HG02981 (cell line): ENCODE measurements at regions not wholly inside any gene's neighbourhood (a gene's known extent, or its start where the extent isn't known, plus 50 kb on each side); places are given as distances from the start of the nearest gene placed in this dataset.

ENCODE experiments used
- ATAC-seq: cut with Tn5 transposase; IDR thresholded peaks from one replicate; pipeline ENCODE4 v1.9.1; 2021; ENCODE audit warnings: mild to moderate bottlenecking, moderate library complexity; ENCODE audit not compliant: unreplicated experiment

DNA sequence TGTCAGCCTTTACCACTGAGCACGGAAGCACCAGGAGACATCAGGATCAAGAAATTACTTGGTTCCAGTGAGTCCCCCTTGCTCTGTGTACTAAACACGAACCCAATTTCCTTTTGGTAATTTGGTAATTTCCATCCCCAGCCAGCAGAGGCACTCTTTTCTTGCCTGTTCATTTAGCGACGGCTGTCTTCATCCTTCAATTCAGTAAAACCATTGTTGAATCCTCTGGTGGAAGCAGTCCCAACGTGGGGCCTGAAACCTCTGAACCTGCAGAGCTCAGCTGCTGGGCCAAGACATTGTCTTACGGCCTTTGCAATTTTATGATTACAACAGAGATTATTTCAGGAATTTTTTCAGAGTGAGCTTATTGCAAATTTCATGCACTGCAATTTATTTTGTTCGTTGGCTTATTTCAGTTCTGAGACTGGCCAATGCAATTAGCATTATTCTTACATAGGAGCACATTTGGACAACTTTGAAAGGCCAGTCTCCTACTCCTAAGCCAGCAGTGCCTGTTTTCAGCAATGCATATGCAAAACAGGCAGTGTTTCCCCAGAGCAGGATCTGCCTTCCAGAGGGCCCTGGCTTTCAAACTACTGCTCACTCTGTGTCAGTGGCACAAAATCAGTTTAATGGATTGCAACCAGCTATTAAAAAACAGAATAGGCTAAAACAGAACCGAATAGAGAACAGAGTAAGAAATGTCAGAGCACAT is 372.9 kb upstream of the TMEM132C start:
- ATAC-seq: no peak

DNA sequence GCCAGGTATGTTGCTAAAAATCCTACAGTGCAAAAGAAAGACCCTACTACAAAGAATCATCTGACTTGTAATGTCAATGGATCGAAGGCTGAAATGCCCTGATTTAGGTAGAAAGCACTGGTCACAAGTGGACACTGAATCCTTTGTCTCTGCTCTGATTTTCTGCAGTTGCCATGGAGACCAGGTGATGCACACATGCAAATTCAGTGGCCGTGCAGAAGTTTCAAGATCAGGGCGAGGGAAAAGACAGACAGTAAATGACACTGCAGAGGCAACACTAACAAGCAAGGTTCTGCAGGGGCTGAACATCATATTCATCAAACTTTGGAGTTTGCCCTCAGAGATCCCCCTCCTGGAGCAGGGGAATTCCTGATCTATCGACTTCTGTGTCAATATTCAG is 370.3 kb upstream of the TMEM132C start:
- ATAC-seq: no peak

DNA sequence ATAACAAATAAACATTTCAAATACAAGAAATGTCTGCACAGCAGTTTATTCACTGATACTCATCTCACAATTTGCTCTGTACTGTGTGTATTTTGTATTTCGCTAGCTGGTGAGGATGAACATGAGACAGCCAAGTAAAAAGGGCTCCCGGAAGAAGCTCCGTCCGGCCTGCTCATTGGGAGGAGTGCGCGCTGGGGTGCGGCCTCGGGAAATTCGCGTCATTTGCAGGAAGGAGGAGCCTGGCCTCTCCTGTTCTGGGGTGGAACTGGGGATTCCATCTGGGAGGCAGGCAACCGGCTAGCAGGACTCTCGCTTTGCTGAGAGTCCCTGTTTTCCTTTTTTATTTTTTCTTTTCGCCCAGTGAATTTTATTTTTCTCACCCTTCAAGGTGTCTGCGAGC is 368.4 kb upstream of the TMEM132C start:
- no peak for ATAC-seq

DNA sequence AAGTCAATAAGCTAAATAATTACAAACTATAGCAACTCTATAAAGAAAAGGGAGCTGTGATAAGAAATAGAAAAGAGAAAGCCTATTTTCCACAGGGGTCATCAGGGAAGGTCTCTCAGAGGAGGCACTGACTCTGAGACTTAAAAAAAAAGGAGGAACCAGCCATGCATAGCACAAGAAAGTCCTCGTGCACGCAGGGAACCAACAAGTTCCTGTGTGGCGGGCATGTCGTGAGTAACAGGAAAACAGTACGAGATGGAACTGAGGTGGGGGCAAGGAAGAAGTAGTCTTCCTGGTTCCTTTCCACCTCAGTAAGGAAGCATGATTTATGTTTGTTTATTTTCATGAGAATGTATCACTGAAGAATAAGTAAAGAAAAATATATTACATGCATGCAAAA is 367.0 kb upstream of the TMEM132C start:
- no peak for ATAC-seq

DNA sequence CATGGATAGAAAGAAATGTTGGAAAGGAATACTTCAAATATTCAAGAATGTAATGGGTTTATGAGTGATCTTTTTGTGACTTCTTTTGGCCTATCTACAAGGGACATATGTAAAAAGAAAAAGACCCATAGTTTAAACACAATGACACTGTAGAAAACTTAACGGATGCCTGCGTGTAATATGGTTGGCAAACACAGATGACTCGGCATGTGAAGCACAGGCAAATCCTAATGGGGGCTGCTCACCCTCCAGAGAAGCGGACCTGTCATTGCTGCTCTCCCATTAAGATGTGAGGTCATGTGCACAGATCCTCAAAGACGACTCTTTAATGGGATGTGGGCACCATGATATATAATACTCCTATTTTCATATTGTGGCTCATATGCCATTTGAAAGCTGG is 366.6 kb upstream of the TMEM132C start:
- no peak for ATAC-seq

DNA sequence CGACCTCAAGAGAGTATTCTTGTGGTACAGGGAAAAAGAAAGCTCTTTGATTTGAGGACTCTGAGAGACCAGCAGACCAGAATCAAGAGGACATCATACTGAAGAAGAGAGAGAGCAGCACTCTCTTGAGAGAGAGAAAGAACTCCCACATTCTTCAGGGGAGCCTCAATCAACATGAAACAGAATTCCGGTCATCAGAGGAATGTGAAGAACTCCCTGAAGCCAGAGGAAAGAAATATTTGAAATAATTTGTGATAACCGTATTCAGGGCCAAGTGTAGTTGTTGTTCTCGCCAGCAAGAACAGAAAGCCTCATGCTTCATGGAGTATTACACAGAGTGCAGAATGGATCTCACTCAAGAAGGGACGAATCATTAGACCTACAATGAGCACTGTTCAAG is 363.8 kb upstream of the TMEM132C start:
- no peak for ATAC-seq

DNA sequence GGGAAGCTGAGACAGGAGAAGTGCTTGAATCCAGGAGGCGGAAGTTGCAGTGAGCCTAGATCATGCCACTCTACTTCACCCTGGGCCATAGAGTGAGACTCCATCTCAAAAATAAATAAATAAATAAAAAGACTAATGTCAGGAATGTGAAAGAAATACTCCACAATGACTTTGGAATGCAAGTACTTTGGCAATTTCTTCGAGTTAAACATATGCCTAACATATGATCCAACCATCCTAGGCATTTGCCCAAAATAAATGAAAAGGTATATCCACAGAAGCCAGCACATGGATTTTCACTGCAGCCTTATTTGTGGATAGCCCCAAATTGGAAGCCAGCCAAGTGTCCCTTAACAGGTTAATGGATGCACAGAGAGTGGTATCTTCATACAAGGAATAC is 357.9 kb upstream of the TMEM132C start:
- no peak for ATAC-seq

DNA sequence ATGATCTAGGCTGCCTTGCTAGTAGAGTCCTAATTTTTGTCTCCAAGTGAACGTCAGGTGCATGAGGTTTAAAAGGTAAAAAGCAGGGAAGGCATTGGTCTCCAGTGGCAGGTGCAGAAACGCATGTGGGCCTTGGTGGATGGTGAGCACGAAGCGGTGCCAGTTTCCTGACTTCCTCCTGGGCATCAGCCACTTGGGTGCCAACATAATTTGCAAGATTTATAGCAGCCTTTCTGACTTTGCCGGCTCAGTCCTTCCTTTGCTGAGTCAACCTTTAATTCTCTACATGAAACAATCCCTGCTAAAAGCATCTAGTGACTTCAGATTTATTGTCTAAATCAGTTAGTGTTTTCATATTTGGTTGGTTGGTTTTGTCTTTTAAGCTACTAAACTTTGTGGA is 355.7 kb upstream of the TMEM132C start:
- no peak for ATAC-seq

DNA sequence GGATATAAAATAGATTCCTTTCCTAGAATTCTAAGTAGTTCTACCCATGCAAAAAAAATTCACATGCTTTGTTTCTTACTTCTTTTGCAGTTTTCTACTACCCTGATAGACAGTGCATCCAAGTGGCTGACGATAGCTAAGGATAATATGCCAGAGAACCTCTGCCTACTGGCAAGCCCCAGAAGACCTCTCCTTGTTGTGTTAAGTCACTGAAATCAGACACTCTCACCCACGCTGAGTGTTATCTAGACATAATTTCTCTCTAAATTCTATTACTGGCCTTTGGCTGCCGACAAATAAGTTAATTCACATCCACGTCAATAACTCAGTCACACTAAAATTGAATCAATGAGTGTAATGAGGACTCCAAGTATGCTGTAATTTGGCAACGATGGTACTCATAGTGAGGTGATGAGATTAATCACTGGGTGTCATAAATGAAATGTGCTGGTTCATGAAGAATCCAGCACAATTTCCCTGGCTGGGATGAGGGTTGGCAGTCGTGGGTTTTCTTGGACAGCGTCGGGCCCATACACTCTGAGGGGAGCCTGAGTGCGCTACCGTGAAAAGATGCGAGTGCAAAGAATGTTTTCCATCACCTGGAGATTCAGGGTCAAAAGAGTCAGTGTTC is 354.8 kb upstream of the TMEM132C start:
- no peak for ATAC-seq

DNA sequence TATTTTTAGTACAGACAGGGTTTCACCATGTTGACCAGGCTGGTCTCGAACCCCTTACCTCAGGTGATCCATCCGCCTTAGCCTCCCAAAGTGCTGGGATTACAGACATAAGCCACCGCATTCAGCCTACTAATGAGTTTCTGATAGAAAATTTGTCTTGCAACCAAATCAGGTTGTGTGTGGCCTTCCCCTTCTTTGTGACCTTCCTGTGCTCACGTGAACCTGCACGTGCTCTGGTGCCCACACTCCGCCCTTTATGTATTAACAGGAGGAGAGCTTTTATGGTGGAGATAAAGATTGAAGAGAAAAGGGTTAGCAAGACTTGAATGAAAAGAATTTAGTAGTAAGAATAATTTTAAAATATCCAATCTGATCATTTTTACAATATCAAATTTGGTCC is 343.5 kb upstream of the TMEM132C start:
- ATAC-seq: no peak

DNA sequence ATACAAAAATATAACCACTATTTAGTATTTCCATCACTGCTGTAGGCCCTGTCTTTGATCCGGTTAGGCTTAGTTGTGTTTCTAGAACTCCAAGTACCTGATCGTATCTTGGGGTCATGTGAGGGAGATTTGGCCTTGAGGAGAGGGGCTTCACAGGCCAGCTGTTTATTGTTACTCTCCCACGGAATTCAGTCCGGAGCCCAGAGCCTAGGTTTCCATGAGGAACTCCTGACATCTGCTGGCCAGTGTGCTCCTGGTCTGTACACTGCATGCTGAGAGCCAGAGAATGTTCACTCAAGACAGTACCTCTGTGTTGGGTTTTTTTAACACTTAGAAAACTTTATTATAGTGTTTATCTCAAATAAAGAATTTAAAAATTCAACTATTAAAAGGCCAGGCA is 341.0 kb upstream of the TMEM132C start:
- ATAC-seq: no peak

DNA sequence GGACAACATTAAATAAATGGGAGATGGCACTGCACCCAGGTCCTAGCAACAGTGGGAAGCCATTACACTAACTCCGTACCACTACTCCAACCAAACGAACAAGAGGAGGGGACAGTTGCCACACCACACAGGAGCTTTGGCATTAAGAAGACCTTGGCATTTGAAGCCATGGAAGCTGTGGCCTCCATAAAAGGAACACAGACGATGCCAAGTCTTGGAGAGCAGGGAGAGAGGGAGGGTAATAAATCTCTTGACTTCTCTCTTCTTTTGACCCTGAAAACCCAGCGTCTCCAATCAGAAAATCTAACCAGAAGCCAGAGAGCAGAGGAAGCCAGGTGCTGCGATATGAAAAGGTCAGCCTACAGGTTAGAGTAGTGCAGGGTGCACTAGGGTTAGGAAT is 338.8 kb upstream of the TMEM132C start:
- ATAC-seq: no peak

DNA sequence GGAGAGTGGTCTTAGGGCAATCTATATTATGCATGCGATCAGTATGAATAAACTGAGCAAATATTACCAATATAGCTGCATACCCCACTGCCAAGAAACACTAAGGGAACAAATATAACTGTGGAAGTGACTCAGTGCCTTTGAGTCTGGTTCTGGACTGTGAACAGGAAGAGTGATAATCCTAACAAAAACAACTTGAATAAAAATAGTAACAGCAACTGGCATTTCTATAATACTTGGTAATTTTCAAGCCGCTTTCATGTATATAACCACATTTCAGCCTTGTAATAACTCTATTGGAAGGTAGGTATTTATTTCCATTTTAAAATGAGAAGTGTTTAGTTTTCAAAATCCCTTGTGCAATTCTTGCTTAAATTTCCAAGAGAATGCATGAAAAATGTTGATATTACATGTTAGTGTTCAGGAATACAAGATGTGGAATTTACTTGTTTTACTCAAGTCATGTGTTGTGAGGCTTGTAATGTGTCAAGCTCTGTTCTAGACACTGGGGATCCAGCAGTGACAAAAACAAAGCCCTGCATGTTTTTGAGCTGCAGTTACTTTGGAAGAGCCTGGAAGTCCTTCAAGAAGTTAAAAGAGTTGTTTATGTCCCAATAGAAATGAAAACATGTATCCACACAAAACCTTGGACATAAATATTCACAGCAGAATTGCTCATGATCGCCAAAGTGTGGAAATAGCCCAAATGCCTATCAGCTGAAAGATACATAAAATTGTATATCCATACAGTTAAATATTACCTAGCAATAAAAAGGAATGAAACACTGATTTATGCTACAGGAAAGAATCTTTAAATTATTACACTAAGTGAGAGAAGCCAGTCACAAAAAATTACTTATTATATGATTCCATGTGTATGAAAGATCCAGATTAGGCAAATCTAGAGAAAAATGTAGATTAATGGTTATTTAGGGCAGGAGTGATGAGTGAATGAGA is 338.1 kb upstream of the TMEM132C start:
- no peak for ATAC-seq

DNA sequence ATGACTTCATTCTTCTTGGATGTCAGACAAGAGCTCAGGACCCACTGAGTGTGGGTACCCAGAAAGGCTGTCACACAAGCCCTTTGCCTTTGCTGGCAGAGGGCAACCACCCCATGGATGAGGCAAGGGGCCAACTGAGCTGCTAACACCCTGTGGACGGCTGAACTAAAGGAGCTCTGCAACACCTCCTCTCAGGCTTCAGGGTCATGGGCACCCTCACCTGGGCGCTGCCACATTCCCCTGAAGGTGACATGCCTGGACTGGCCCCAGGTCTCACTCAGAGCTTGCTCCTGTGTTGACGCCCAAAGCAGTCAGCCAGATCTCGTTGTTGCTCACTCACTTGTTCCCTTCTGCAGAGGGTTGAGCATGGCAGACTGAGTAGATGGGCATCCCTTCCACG is 336.8 kb upstream of the TMEM132C start:
- ATAC-seq: no peak

DNA sequence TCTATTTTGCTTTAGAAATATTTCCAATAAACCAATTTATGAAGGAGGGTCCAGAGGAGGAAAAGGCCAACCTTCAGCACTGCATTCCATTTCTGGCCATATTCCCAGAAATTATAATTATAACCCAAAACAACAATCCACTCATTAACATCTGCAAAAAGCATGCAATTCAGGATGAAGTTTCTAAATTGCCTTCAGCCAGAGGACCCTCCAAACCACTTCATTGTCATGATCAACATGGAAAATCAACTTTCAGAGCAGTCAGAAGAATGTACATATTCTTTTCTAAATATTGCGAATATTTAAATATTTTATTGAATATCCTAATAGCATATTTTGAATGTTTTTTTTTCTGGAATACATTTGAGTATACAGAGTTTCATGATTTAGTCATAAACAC is 332.6 kb upstream of the TMEM132C start:
- no peak for ATAC-seq

DNA sequence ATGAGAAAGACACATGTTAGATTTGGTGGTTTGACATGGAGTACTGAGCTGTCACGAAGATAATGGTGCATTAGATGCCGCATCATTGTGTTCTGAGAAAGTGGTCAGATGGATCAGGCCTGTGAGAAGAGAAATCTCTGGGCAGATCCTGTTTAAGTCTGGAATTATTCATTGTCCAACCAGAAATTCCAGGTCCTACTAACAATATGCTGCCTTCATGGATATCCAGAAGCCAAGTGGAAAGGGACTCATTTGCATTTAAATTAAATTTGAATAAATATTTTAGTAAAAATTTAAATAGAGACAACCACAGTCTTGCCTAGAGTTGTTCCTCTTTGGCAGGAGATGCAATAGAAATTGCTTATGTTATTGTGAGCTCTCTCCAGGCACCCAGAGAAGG is 330.5 kb upstream of the TMEM132C start:
- no peak for ATAC-seq

DNA sequence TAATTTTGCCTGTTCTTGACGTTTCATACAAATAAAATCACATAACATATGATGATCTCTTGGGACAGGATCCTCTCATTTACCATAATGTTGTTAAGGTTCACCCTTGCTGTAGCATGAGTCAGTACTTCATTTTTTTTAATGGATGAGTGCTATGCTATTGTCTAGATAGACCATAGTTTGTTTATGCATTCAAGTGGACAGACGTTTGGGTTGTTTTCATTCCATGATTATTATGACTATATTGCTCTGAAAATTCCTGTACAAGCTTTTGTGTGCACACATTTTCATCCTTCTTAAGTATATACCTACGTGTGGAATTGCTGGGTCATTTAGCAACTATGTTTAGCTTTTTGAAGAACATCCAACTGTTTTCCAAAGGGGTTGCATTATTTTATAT is 325.6 kb upstream of the TMEM132C start:
- no peak for ATAC-seq

DNA sequence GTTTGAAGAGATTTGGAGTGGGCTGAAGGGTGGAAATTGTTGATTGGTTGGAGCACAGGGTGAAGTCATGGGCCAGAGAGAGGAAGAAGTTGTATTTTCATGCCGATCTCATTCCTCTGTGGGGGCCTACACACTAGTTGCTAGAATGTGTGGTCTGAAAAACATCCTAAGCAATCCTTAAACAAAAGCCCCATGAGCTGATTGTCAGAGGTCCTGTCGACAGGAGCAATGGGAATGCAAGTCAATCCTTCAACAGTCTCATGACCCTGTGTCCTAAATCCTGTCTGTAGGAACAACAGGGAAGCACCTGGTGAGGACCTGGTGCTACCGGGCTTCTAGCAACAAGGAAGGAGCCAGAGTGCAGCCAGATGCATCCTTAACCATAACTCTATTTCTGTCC is 324.0 kb upstream of the TMEM132C start:
- ATAC-seq: no peak

DNA sequence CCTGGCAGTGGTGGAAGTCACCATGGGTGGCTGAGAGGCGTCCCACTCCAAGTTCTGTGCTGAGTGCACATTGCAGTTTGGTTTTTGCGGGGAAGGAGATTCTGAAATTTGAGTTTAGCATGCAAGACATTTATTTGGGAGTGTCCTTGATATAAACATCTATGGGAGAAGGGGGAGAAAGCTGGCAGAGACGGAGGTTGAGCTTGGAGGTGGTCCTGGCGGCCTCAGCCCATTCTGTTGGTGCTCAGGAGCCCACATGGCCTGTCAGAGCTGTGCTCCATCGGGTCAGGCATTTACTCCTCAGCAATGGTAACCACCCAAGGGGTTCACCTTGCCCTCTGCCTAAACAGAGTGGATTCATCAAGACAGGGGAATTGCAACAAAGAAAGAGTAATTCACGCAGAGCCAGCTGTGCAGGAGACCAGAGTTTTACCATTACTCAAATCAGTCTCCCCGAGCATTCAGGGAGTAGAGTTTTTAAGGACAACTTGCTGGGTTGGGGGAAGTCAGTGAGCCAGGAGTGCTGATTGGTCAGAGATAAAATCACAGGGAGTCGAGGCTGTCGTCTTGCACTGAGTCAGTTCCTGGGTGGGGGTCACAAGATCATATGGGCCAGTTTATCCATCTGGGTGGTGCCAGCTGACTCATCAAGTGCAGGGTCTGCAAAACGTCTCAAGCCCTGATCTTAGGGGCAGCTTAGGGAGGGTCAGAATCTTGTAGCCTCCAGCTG is 323.3 kb upstream of the TMEM132C start:
- ATAC-seq: no peak

DNA sequence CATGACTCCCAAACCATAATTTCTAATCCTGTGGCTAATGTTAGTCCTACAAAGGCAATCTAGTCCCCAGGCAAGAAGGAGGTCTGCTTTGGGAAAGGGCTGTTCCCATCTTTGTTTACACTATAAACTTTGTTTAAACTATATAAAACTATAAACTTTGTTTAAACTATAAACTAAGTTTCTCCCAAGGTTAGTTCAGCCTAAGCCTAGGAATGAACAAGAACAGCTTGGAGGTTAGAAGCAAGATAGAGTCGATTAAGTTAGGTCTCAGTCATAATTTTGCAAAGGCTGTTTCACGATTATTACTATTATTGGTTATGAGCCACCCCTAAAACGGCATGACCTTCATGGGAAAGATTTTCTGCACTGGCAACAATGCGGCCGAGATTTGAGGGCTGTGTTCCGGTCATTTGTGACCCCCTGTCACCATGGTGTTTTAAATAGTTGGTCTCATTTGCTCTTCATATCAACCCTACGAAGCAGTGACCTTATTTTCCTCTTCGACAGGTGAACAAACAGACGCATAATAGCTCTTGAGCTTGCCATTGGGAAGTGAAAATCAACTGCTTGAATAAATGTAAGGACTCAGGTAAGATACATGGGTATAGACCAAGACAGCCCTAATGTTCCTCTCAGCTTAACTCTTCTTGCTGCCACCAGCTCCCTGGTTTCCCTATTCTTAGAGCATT is 322.6 kb upstream of the TMEM132C start:
- ATAC-seq: no peak
